ENCODE measurements at regions not wholly inside any gene's neighbourhood (a gene's known extent, or its start where the extent isn't known, plus 50 kb on each side); places are given as distances from the start of the nearest gene placed in this dataset.

GRCh38 chr7:37531225-37531624, 82.6 kb upstream of the ELMO1 start:
- no peak overlapping the region for H3K4ac ChIP-seq (ENCODE audit: low read depth, low read length)
- H3K23ac ChIP-seq (ENCODE audit: low read length), result no peak overlapping the region
- no peaks in the 10 kb centered on the region for H3K27me3 ChIP-seq (ENCODE audit: insufficient read depth, low read length)
- H2BK120ac ChIP-seq (ENCODE audit: insufficient read depth, low read length, poor library complexity), result no peak overlapping the region
- no peaks in the 10 kb centered on the region for H3K9me3 ChIP-seq (ENCODE audit: insufficient read depth, low read depth, low read length)
- no peak overlapping the region for H3K4me2 ChIP-seq (ENCODE audit: low read length)
- H3K27ac ChIP-seq (ENCODE audit: low read depth, low read length), result no peak overlapping the region
- no peak overlapping the region for H3K14ac ChIP-seq (ENCODE audit: low read length)
- no peaks in the 10 kb centered on the region for H3K4me1 ChIP-seq (ENCODE audit: control insufficient read depth in 1 of 2, insufficient read depth in 2 of 2, low read length in 2 of 2)
- H3K36me3 ChIP-seq (ENCODE audit: control insufficient read depth in 1 of 2, insufficient read depth in 2 of 2, low read length in 2 of 2), result no peaks in the 10 kb centered on the region
- H3K9ac ChIP-seq (ENCODE audit: low read length), result no peak overlapping the region
- no peak overlapping the region for H4K91ac ChIP-seq (ENCODE audit: low read depth, low read length)
- H3K4me3 ChIP-seq (ENCODE audit: low read depth, low read length), result no peak overlapping the region
- H3K18ac ChIP-seq (ENCODE audit: low read length), result no peak overlapping the region
- H4K12ac ChIP-seq (ENCODE audit: low read depth, low read length), result no peak overlapping the region
- no peaks in the 10 kb centered on the region for H3K79me1 ChIP-seq (ENCODE audit: low read length)
- no peak overlapping the region for H4K8ac ChIP-seq (ENCODE audit: low read depth, low read length)
- WGBS (ENCODE audit: extremely low coverage, insufficient coverage, insufficient read length), result no CpG with 5 or more reads among the region's 6 CpGs
- no peak overlapping the region for H2AFZ ChIP-seq (ENCODE audit: insufficient read depth, low read length, poor library complexity)
- no peak overlapping the region for H2BK12ac ChIP-seq (ENCODE audit: low read length)
- no peak overlapping the region for H2AK5ac ChIP-seq (ENCODE audit: low read length)
- no peak overlapping the region for H2BK5ac ChIP-seq (ENCODE audit: low read depth, low read length, poor library complexity)
- DNase-seq, result no peak
- H3K79me2 ChIP-seq (ENCODE audit: control insufficient read depth, insufficient read depth, low read length, poor library complexity), result no peaks in the 10 kb centered on the region

- Histone ChIP-seq H4K12ac (ENCODE audit: low read depth, low read length) (no peak overlapping the region), H2BK5ac (ENCODE audit: low read depth, low read length, poor library complexity) (no peak overlapping the region)
- WGBS (ENCODE audit: extremely low coverage, insufficient coverage, insufficient read length), result no CpG with 5 or more reads among the region's 3 CpGs
Observed at GRCh38 chr7:37532636-37533035, 84.0 kb upstream of the ELMO1 start.

GRCh38 chr7:37534893-37535610, 86.4 kb upstream of the ELMO1 start:
- no peak overlapping the region for H3K9ac ChIP-seq (ENCODE audit: low read length)
- H4K91ac ChIP-seq (ENCODE audit: low read depth, low read length), result no peak overlapping the region
- H3K4me1 ChIP-seq (ENCODE audit: control insufficient read depth in 1 of 2, insufficient read depth in 2 of 2, low read length in 2 of 2), result no peaks in the 10 kb centered on the region
- H3K27ac ChIP-seq (ENCODE audit: low read depth, low read length), result no peak overlapping the region
- no peak overlapping the region for H2BK12ac ChIP-seq (ENCODE audit: low read length)
- no peak overlapping the region for H2AFZ ChIP-seq (ENCODE audit: insufficient read depth, low read length, poor library complexity)
- H3K4me2 ChIP-seq (ENCODE audit: low read length), result no peak overlapping the region
- H2AK5ac ChIP-seq (ENCODE audit: low read length), result no peak overlapping the region
- no peak for DNase-seq
- H3K36me3 ChIP-seq (ENCODE audit: control insufficient read depth in 1 of 2, insufficient read depth in 2 of 2, low read length in 2 of 2), result no peaks in the 10 kb centered on the region
- H4K12ac ChIP-seq (ENCODE audit: low read depth, low read length), result no peak overlapping the region
- no peak overlapping the region for H2BK120ac ChIP-seq (ENCODE audit: insufficient read depth, low read length, poor library complexity)
- H3K4me3 ChIP-seq (ENCODE audit: low read depth, low read length), result no peak overlapping the region
- no peaks in the 10 kb centered on the region for H3K79me1 ChIP-seq (ENCODE audit: low read length)
- H3K9me3 ChIP-seq (ENCODE audit: insufficient read depth, low read depth, low read length), result no peaks in the 10 kb centered on the region
- H3K14ac ChIP-seq (ENCODE audit: low read length), result no peak overlapping the region
- no peak overlapping the region for H3K4ac ChIP-seq (ENCODE audit: low read depth, low read length)
- no peaks in the 10 kb centered on the region for H3K27me3 ChIP-seq (ENCODE audit: insufficient read depth, low read length)
- H3K23ac ChIP-seq (ENCODE audit: low read length), result no peak overlapping the region
- no peaks in the 10 kb centered on the region for H3K79me2 ChIP-seq (ENCODE audit: control insufficient read depth, insufficient read depth, low read length, poor library complexity)
- H4K8ac ChIP-seq (ENCODE audit: low read depth, low read length), result no peak overlapping the region
- H3K18ac ChIP-seq (ENCODE audit: low read length), result no peak overlapping the region
- no peak overlapping the region for H2BK5ac ChIP-seq (ENCODE audit: low read depth, low read length, poor library complexity)
- no CpG with 5 or more reads among the region's 7 CpGs for WGBS (ENCODE audit: extremely low coverage, insufficient coverage, insufficient read length)

More at GRCh38 chr7:37532636-37533035, 84.0 kb upstream of the ELMO1 start:
- Histone ChIP-seq H2AK5ac (ENCODE audit: low read length) (no peak overlapping the region), H3K4me1 (ENCODE audit: control insufficient read depth in 1 of 2, insufficient read depth in 2 of 2, low read length in 2 of 2) (no peaks in the 10 kb centered on the region), H4K91ac (ENCODE audit: low read depth, low read length) (no peak overlapping the region), H3K18ac (ENCODE audit: low read length) (no peak overlapping the region), H3K9ac (ENCODE audit: low read length) (no peak overlapping the region), H2BK12ac (ENCODE audit: low read length) (no peak overlapping the region), H2AFZ (ENCODE audit: insufficient read depth, low read length, poor library complexity) (no peak overlapping the region), H3K14ac (ENCODE audit: low read length) (no peak overlapping the region), H3K4me3 (ENCODE audit: low read depth, low read length) (no peak overlapping the region), H3K4me2 (ENCODE audit: low read length) (no peak overlapping the region), H2BK120ac (ENCODE audit: insufficient read depth, low read length, poor library complexity) (no peak overlapping the region), H3K27ac (ENCODE audit: low read depth, low read length) (no peak overlapping the region), H3K79me2 (ENCODE audit: control insufficient read depth, insufficient read depth, low read length, poor library complexity) (no peaks in the 10 kb centered on the region), H3K4ac (ENCODE audit: low read depth, low read length) (no peak overlapping the region), H3K36me3 (ENCODE audit: control insufficient read depth in 1 of 2, insufficient read depth in 2 of 2, low read length in 2 of 2) (no peaks in the 10 kb centered on the region), H3K79me1 (ENCODE audit: low read length) (no peaks in the 10 kb centered on the region), H4K8ac (ENCODE audit: low read depth, low read length) (no peak overlapping the region), H3K23ac (ENCODE audit: low read length) (no peak overlapping the region), H3K9me3 (ENCODE audit: insufficient read depth, low read depth, low read length) (no peaks in the 10 kb centered on the region), H3K27me3 (ENCODE audit: insufficient read depth, low read length) (no peaks in the 10 kb centered on the region)
- DNase-seq, result no peak

GRCh38 chr7:37535841-37536240, 87.2 kb upstream of the ELMO1 start:
- no peak overlapping the region for H2BK5ac ChIP-seq (ENCODE audit: low read depth, low read length, poor library complexity)
- no peaks in the 10 kb centered on the region for H3K79me1 ChIP-seq (ENCODE audit: low read length)
- DNase-seq, result no peak
- H3K23ac ChIP-seq (ENCODE audit: low read length), result no peak overlapping the region
- no peak overlapping the region for H2AK5ac ChIP-seq (ENCODE audit: low read length)
- H3K36me3 ChIP-seq (ENCODE audit: control insufficient read depth in 1 of 2, insufficient read depth in 2 of 2, low read length in 2 of 2), result no peaks in the 10 kb centered on the region
- H4K8ac ChIP-seq (ENCODE audit: low read depth, low read length), result no peak overlapping the region
- no peak overlapping the region for H4K12ac ChIP-seq (ENCODE audit: low read depth, low read length)
- no peak overlapping the region for H3K4me3 ChIP-seq (ENCODE audit: low read depth, low read length)
- H3K4ac ChIP-seq (ENCODE audit: low read depth, low read length), result no peak overlapping the region
- H4K91ac ChIP-seq (ENCODE audit: low read depth, low read length), result no peak overlapping the region
- no peak overlapping the region for H2BK12ac ChIP-seq (ENCODE audit: low read length)
- H3K14ac ChIP-seq (ENCODE audit: low read length), result no peak overlapping the region
- no peaks in the 10 kb centered on the region for H3K27me3 ChIP-seq (ENCODE audit: insufficient read depth, low read length)
- H3K4me1 ChIP-seq (ENCODE audit: control insufficient read depth in 1 of 2, insufficient read depth in 2 of 2, low read length in 2 of 2), result no peaks in the 10 kb centered on the region
- H3K18ac ChIP-seq (ENCODE audit: low read length), result no peak overlapping the region
- H3K27ac ChIP-seq (ENCODE audit: low read depth, low read length), result no peak overlapping the region
- H3K9ac ChIP-seq (ENCODE audit: low read length), result no peak overlapping the region
- no peaks in the 10 kb centered on the region for H3K79me2 ChIP-seq (ENCODE audit: control insufficient read depth, insufficient read depth, low read length, poor library complexity)
- no peak overlapping the region for H2AFZ ChIP-seq (ENCODE audit: insufficient read depth, low read length, poor library complexity)
- no peaks in the 10 kb centered on the region for H3K9me3 ChIP-seq (ENCODE audit: insufficient read depth, low read depth, low read length)
- no peak overlapping the region for H2BK120ac ChIP-seq (ENCODE audit: insufficient read depth, low read length, poor library complexity)
- H3K4me2 ChIP-seq (ENCODE audit: low read length), result no peak overlapping the region

All from trophoblast cell (in vitro differentiated cells and primary cell).